Endodermal cell (in vitro differentiated cells): ENCODE measurements at regions not wholly inside any gene's neighbourhood (a gene's known extent, or its start where the extent isn't known, plus 50 kb on each side); places are given as distances from the start of the nearest gene placed in this dataset.

Source experiments
- DNase-seq: peaks from one replicate; pipeline ENCODE4 v3.0.0-alpha.2; 2017
- H3K27ac ChIP-seq: 2 replicates; pipeline ENCODE4 v1.5.1; 2013; ENCODE audit warnings: mild to moderate bottlenecking, low read depth, low read length, moderate library complexity
- H3K27me3 ChIP-seq: 2 replicates; pipeline ENCODE4 v1.6.1; 2013; ENCODE audit warnings: mild to moderate bottlenecking, low read length, moderate library complexity; ENCODE audit not compliant: insufficient read depth, control insufficient read depth, poor library complexity, severe bottlenecking
- H3K36me3 ChIP-seq: 2 replicates; pipeline ENCODE4 v1.7.0; 2013; ENCODE audit warnings: mild to moderate bottlenecking, low read length, moderate library complexity; ENCODE audit not compliant: control insufficient read depth, insufficient read depth
- H3K4me1 ChIP-seq: one replicate; pipeline ENCODE4 v1.7.0; 2013; ENCODE audit warnings: low read length; ENCODE audit not compliant: control insufficient read depth, insufficient read depth
- H3K4me3 ChIP-seq: 2 replicates; pipeline ENCODE4 v1.5.1; 2013; ENCODE audit warnings: mild to moderate bottlenecking, low read length, moderate library complexity
- H3K9ac ChIP-seq: 2 replicates; pipeline ENCODE4 v1.6.1; 2013; ENCODE audit warnings: mild to moderate bottlenecking, low read length, moderate library complexity; ENCODE audit not compliant: poor library complexity, severe bottlenecking; ENCODE audit errors: extremely low read depth
- H3K9me3 ChIP-seq: 2 replicates; pipeline ENCODE4 v1.6.1; 2013; ENCODE audit warnings: mild to moderate bottlenecking, low read length, moderate library complexity; ENCODE audit not compliant: control insufficient read depth
- H3K27ac Mint-ChIP-seq: 2 replicates; pipeline ENCODE4 v1.8.0; 2020; ENCODE audit warnings: mixed read lengths
- H3K27me3 Mint-ChIP-seq: 2 replicates; pipeline ENCODE4 v1.8.0; 2021; ENCODE audit warnings: mild to moderate bottlenecking, mixed read lengths; ENCODE audit not compliant: insufficient read depth
- H3K36me3 Mint-ChIP-seq: 2 replicates; pipeline ENCODE4 v1.8.0; 2020; ENCODE audit warnings: low read depth, mixed read lengths
- H3K4me1 Mint-ChIP-seq: 2 replicates; pipeline ENCODE4 v1.8.0; 2020; ENCODE audit warnings: mixed read lengths
- H3K4me3 Mint-ChIP-seq: 2 replicates; pipeline ENCODE4 v1.8.0; 2020; ENCODE audit warnings: mild to moderate bottlenecking, moderate library complexity, mixed read lengths
- H3K9me3 Mint-ChIP-seq: 2 replicates; pipeline ENCODE4 v1.8.0; 2020; ENCODE audit warnings: mild to moderate bottlenecking, mixed read lengths
- CTCF ChIP-seq: fragments of 200-600 bp; sonication (generic); conservative IDR thresholded peaks from 2 replicates; pipeline ENCODE4 v1.5.0; 2021; ENCODE audit warnings: antibody characterized with exemption, mild to moderate bottlenecking
- WGBS, 2 experiments: methylation state at CpG; one replicate each; pipeline versions ENCODE4 v1.1.5 to v1.1.7; 2013; ENCODE audit warnings: missing lambda C conversion rate in 2 of 2, mixed read lengths in 1 of 2; ENCODE audit not compliant: insufficient coverage in 1 of 2, insufficient read length in 1 of 2; 5-methylcytosine and 5-hydroxymethylcytosine counted together

GRCh38 chr2:40872580-40872979 is 420.7 kb upstream of the SLC8A1 start:
- Mint-ChIP-seq H3K4me1 (no peaks in the 10 kb centered on the region), H3K36me3 (no peaks in the 10 kb centered on the region), H3K4me3 (no peak overlapping the region), H3K27me3 (no peaks in the 10 kb centered on the region), H3K27ac (no peak overlapping the region), H3K9me3 (no peaks in the 10 kb centered on the region)
- Histone ChIP-seq H3K4me3 (no peak overlapping the region), H3K4me1 (no peaks in the 10 kb centered on the region), H3K9me3 (no peaks in the 10 kb centered on the region), H3K27me3 (no peaks in the 10 kb centered on the region), H3K9ac (no peak overlapping the region), H3K27ac (no peak overlapping the region), H3K36me3 (no peaks in the 10 kb centered on the region)
- TF ChIP-seq CTCF: no peak
- no peak for DNase-seq
- 84% methylated on average over 2 of the region's 2 CpGs; no CpG with 5 or more reads in 1 of the 2 experiments for WGBS, 2 experiments

- WGBS, 2 experiments: 80 to 93% methylated on average over 1 to 3 of the region's 3 CpGs
These were observed 422.5 kb upstream of the SLC8A1 start for GRCh38 chr2:40874380-40874779.

GRCh38 chr2:40877734-40878288 is 425.9 kb upstream of the SLC8A1 start:
- no peaks in the 10 kb centered on the region for H3K9me3 Mint-ChIP-seq
- no peaks in the 10 kb centered on the region for H3K4me1 Mint-ChIP-seq
- Histone ChIP-seq H3K36me3 (no peaks in the 10 kb centered on the region), H3K27ac (no peak overlapping the region), H3K9me3 (no peaks in the 10 kb centered on the region), H3K4me3 (no peak overlapping the region), H3K27me3 (no peaks in the 10 kb centered on the region), H3K9ac (no peak overlapping the region), H3K4me1 (no peaks in the 10 kb centered on the region)
- no peaks in the 10 kb centered on the region for H3K27me3 Mint-ChIP-seq
- DNase-seq: no peak
- no peak overlapping the region for H3K27ac Mint-ChIP-seq
- H3K4me3 Mint-ChIP-seq: no peak overlapping the region
- H3K36me3 Mint-ChIP-seq: no peaks in the 10 kb centered on the region
- TF ChIP-seq CTCF: no peak

More at GRCh38 chr2:40874380-40874779, 422.5 kb upstream of the SLC8A1 start:
- no peak for DNase-seq
- H3K9me3 ChIP-seq: no peaks in the 10 kb centered on the region
- no peaks in the 10 kb centered on the region for H3K36me3 Mint-ChIP-seq
- H3K4me1 ChIP-seq: no peaks in the 10 kb centered on the region
- H3K27ac ChIP-seq: no peak overlapping the region
- no peak overlapping the region for H3K9ac ChIP-seq
- no peaks in the 10 kb centered on the region for H3K4me1 Mint-ChIP-seq
- H3K27me3 Mint-ChIP-seq: no peaks in the 10 kb centered on the region
- no peak for TF ChIP-seq CTCF
- H3K27me3 ChIP-seq: no peaks in the 10 kb centered on the region
- no peak overlapping the region for H3K4me3 Mint-ChIP-seq
- no peak overlapping the region for H3K4me3 ChIP-seq
- H3K27ac Mint-ChIP-seq: no peak overlapping the region
- no peaks in the 10 kb centered on the region for H3K9me3 Mint-ChIP-seq
- H3K36me3 ChIP-seq: no peaks in the 10 kb centered on the region
